Suppressor macrophage (primary cell): ENCODE measurements at regions not wholly inside any gene's neighbourhood (a gene's known extent, or its start where the extent isn't known, plus 50 kb on each side); places are given as distances from the start of the nearest gene placed in this dataset.

Source experiments
- DNase-seq, 4 experiments: peaks; one replicate each; pipeline ENCODE4 v3.0.0-alpha.2; 2020 to 2022

GRCh38 chr12:124504273-124505000 is 63.0 kb downstream of the NCOR2 start:
- DNase-seq, result no peak

- no peak for DNase-seq
These were observed 64.1 kb downstream of the NCOR2 start for GRCh38 chr12:124503305-124503704.

GRCh38 chr12:124502379-124502778 is 65.0 kb downstream of the NCOR2 start:
- no peak for DNase-seq

GRCh38 chr12:124501827-124502226 is 65.6 kb downstream of the NCOR2 start:
- DNase-seq, result no peak

GRCh38 chr12:124501112-124501561 is 66.3 kb downstream of the NCOR2 start:
- DNase-seq, result no peak

GRCh38 chr12:124499898-124500244 is 67.5 kb downstream of the NCOR2 start:
- DNase-seq, result no peak

- no peak for DNase-seq
These were observed 68.1 kb downstream of the NCOR2 start for GRCh38 chr12:124499190-124499753.

GRCh38 chr12:124498275-124499189 is 68.9 kb downstream of the NCOR2 start:
- peak; percentile 55 to 80 (median 66) for DNase-seq

GRCh38 chr12:124497658-124498057 is 69.8 kb downstream of the NCOR2 start:
- peak; percentile 31 to 57 (median 32) for DNase-seq

GRCh38 chr12:124497039-124497438 is 70.4 kb downstream of the NCOR2 start:
- peak; percentile 28 to 66 (median 54) for DNase-seq

GRCh38 chr12:124496584-124496983 is 70.8 kb downstream of the NCOR2 start:
- no peak for DNase-seq

GRCh38 chr12:124495194-124495983 is 72.0 kb downstream of the NCOR2 start:
- DNase-seq, result no peak

- DNase-seq, result no peak
These were observed 72.7 kb downstream of the NCOR2 start for GRCh38 chr12:124494751-124495129.

GRCh38 chr12:124493809-124494750 is 73.3 kb downstream of the NCOR2 start:
- peak; percentile 62 to 85 (median 68) for DNase-seq

GRCh38 chr12:124492879-124493808 is 74.3 kb downstream of the NCOR2 start:
- no peak for DNase-seq

GRCh38 chr12:124491856-124492420 is 75.5 kb downstream of the NCOR2 start:
- no peak for DNase-seq

- no peak for DNase-seq
These were observed 76.1 kb downstream of the NCOR2 start for GRCh38 chr12:124491310-124491709.

- no peak for DNase-seq
These were observed 76.7 kb downstream of the NCOR2 start for GRCh38 chr12:124490584-124491305.

- DNase-seq, result no peak
These were observed 77.4 kb downstream of the NCOR2 start for GRCh38 chr12:124489915-124490583.
